Body of pancreas (tissue), 4 donors: ENCODE measurements at regions not wholly inside any gene's neighbourhood (a gene's known extent, or its start where the extent isn't known, plus 50 kb on each side); places are given as distances from the start of the nearest gene placed in this dataset.

Experiments
- POLR2A ChIP-seq, 3 donors: fragments of 450-650 bp; IDR thresholded peaks; one replicate each; pipeline ENCODE4 v1.6.1; 2016; ENCODE audit warnings: antibody characterized with exemption in 3 of 3, mild to moderate bottlenecking in 2 of 3
- TF ChIP-seq, protein P1 (sequence below), 7 experiments: fragments of 450-650 bp in 4 of 7; fragments of 200-600 bp in 3 of 7; sonication (generic) in 3 of 7; IDR thresholded peaks; one replicate each; pipeline ENCODE4 v1.5.1; 2016 to 2019; ENCODE audit warnings: antibody characterized with exemption in 7 of 7

DNA sequence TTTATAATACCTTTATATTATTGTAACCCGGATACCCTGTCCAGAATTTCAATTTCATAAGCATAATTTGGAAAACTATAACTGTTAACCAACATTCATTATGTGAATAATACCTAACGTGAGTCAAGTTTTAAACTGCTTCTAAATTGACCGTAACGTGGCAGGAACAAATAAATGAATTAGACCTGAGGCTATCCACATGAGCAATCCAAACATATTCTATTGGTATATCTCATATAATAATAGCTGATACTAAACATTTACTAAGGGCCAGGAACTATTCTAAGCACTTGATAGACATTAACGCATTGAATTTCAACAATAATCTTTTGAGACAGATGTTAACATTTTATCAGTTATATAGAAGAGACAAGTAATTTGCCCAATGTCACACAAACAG, 276.4 kb downstream of the MEF2C start:
- TF ChIP-seq, protein P1, sequence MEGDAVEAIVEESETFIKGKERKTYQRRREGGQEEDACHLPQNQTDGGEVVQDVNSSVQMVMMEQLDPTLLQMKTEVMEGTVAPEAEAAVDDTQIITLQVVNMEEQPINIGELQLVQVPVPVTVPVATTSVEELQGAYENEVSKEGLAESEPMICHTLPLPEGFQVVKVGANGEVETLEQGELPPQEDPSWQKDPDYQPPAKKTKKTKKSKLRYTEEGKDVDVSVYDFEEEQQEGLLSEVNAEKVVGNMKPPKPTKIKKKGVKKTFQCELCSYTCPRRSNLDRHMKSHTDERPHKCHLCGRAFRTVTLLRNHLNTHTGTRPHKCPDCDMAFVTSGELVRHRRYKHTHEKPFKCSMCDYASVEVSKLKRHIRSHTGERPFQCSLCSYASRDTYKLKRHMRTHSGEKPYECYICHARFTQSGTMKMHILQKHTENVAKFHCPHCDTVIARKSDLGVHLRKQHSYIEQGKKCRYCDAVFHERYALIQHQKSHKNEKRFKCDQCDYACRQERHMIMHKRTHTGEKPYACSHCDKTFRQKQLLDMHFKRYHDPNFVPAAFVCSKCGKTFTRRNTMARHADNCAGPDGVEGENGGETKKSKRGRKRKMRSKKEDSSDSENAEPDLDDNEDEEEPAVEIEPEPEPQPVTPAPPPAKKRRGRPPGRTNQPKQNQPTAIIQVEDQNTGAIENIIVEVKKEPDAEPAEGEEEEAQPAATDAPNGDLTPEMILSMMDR (IDR thresholded peaks at IDR 0.05), result no peak
- no peak for TF ChIP-seq POLR2A (IDR thresholded peaks at IDR 0.05)
